22Rv1 (cell line): ENCODE measurements at regions not wholly inside any gene's neighbourhood (a gene's known extent, or its start where the extent isn't known, plus 50 kb on each side); places are given as distances from the start of the nearest gene placed in this dataset.

Experiments used
- H3K27ac ChIP-seq: fragments of 450-650 bp; 2 replicates; pipeline ENCODE4 v1.5.1; 2017
- CTCF ChIP-seq: fragments of 450-650 bp; IDR thresholded peaks from 2 replicates; pipeline ENCODE4 v1.5.1; 2017; ENCODE audit warnings: mild to moderate bottlenecking
- ZFX ChIP-seq: fragments of 450-650 bp; IDR thresholded peaks from 2 replicates; pipeline ENCODE4 v1.6.1; 2017; ENCODE audit warnings: antibody characterized with exemption, borderline replicate concordance

- TF ChIP-seq ZFX (no peak), CTCF (no peak)
- no peak overlapping the region for H3K27ac ChIP-seq
Measured at GRCh38 chr3:194974468-194975135, 288.9 kb downstream of the FAM43A start.

GRCh38 chr3:194976049-194976451 lies 290.4 kb downstream of the FAM43A start:
- TF ChIP-seq CTCF (no peak), ZFX (no peak)
- no peak overlapping the region for H3K27ac ChIP-seq

- TF ChIP-seq ZFX = no peak
- no peak for TF ChIP-seq CTCF
- no peak overlapping the region for H3K27ac ChIP-seq
Measured at GRCh38 chr3:194976874-194977273, 291.2 kb downstream of the FAM43A start.

GRCh38 chr3:194977356-194977755 lies 291.7 kb downstream of the FAM43A start:
- H3K27ac ChIP-seq = no peak overlapping the region
- no peak for TF ChIP-seq CTCF
- no peak for TF ChIP-seq ZFX

- H3K27ac ChIP-seq = no peak overlapping the region
- no peak for TF ChIP-seq CTCF
Measured at GRCh38 chr3:194979173-194979572, 291.8 kb downstream of the XXYLT1 start.

- no peak for TF ChIP-seq CTCF
- no peak for TF ChIP-seq ZFX
- H3K27ac ChIP-seq = no peak overlapping the region
Measured at GRCh38 chr3:194982472-194982871, 288.5 kb downstream of the XXYLT1 start.

GRCh38 chr3:194983121-194983520 lies 287.8 kb downstream of the XXYLT1 start:
- H3K27ac ChIP-seq = no peak overlapping the region
- TF ChIP-seq CTCF (no peak), ZFX (no peak)
